HFFc6 (cell line): ENCODE measurements at regions not wholly inside any gene's neighbourhood (a gene's known extent, or its start where the extent isn't known, plus 50 kb on each side); places are given as distances from the start of the nearest gene placed in this dataset.
"Not testable (repeated sequence)": the region's sequence is repeated elsewhere in the genome, so short reads cannot be mapped to it uniquely, and the experiment has no call there.

ENCODE experiments used
- DNase-seq: peaks from one replicate; pipeline ENCODE4 v3.0.0-alpha.2; 2018
- H3K27ac Mint-ChIP-seq: 2 replicates; pipeline ENCODE4 v1.8.0; 2020; ENCODE audit warnings: mild to moderate bottlenecking, mixed read lengths
- H3K27me3 Mint-ChIP-seq: 2 replicates; pipeline ENCODE4 v1.8.0; 2021; ENCODE audit warnings: mild to moderate bottlenecking, moderate library complexity, mixed read lengths; ENCODE audit not compliant: insufficient read depth
- H3K36me3 Mint-ChIP-seq: 2 replicates; pipeline ENCODE4 v1.8.0; 2021; ENCODE audit warnings: low read depth, mixed read lengths
- H3K4me1 Mint-ChIP-seq: 2 replicates; pipeline ENCODE4 v1.8.0; 2020; ENCODE audit warnings: low read depth, mixed read lengths
- H3K4me3 Mint-ChIP-seq: 2 replicates; pipeline ENCODE4 v1.8.0; 2020; ENCODE audit warnings: mild to moderate bottlenecking, moderate library complexity, mixed read lengths
- H3K9me3 Mint-ChIP-seq: 2 replicates; pipeline ENCODE4 v1.8.0; 2020; ENCODE audit warnings: mild to moderate bottlenecking, mixed read lengths
- CTCF ChIP-seq: fragments of 200-600 bp; sonication (generic); IDR thresholded peaks from 2 replicates; pipeline ENCODE4 v1.5.0; 2021; ENCODE audit warnings: antibody characterized with exemption, mild to moderate bottlenecking

GRCh38 chr2:116153729-116154128 lies 1660.8 kb upstream of the DDX18 start:
- TF ChIP-seq CTCF = no peak
- no peak for DNase-seq
- peaks cover 55% of the 10 kb centered on the region for H3K9me3 Mint-ChIP-seq
- H3K4me1 Mint-ChIP-seq = no peaks in the 10 kb centered on the region
- no peak overlapping the region for H3K4me3 Mint-ChIP-seq
- no peak overlapping the region for H3K27ac Mint-ChIP-seq
- no peaks in the 10 kb centered on the region for H3K27me3 Mint-ChIP-seq
- H3K36me3 Mint-ChIP-seq = no peaks in the 10 kb centered on the region

- Mint-ChIP-seq H3K27ac (no peak overlapping the region), H3K27me3 (no peaks in the 10 kb centered on the region), H3K4me3 (no peak overlapping the region), H3K4me1 (no peaks in the 10 kb centered on the region), H3K36me3 (peaks cover 7% of the 10 kb centered on the region; the same call in 1 of the 2 replicates), H3K9me3 (peaks cover 63% of the 10 kb centered on the region)
- no peak for TF ChIP-seq CTCF
- no peak for DNase-seq
Measured at GRCh38 chr2:116160657-116161056, 1653.8 kb upstream of the DDX18 start.

- Mint-ChIP-seq H3K27me3 (no peaks in the 10 kb centered on the region), H3K9me3 (peaks cover 51% of the 10 kb centered on the region), H3K27ac (no peak overlapping the region), H3K4me1 (no peaks in the 10 kb centered on the region), H3K4me3 (no peak overlapping the region), H3K36me3 (peaks cover 7% of the 10 kb centered on the region; the same call in 1 of the 2 replicates)
- no peak for DNase-seq
- TF ChIP-seq CTCF = no peak
Measured at GRCh38 chr2:116162395-116162794, 1652.1 kb upstream of the DDX18 start.

GRCh38 chr2:116167107-116167506 lies 1647.4 kb upstream of the DDX18 start:
- no peak for DNase-seq
- Mint-ChIP-seq H3K27ac (no peak overlapping the region), H3K27me3 (no peaks in the 10 kb centered on the region), H3K9me3 (peaks cover 48% of the 10 kb centered on the region), H3K36me3 (peaks cover 4% of the 10 kb centered on the region; the same call in 1 of the 2 replicates), H3K4me1 (no peaks in the 10 kb centered on the region), H3K4me3 (no peak overlapping the region)
- TF ChIP-seq CTCF = no peak

GRCh38 chr2:116180072-116180471 lies 1634.4 kb upstream of the DDX18 start:
- H3K27ac Mint-ChIP-seq = no peak overlapping the region
- H3K4me1 Mint-ChIP-seq = no peaks in the 10 kb centered on the region
- no peak for DNase-seq
- H3K4me3 Mint-ChIP-seq = no peak overlapping the region
- no peaks in the 10 kb centered on the region; the same call in 1 of the 2 replicates for H3K27me3 Mint-ChIP-seq
- no peaks in the 10 kb centered on the region for H3K36me3 Mint-ChIP-seq
- no peak for TF ChIP-seq CTCF
- H3K9me3 Mint-ChIP-seq = peaks cover 41% of the 10 kb centered on the region

- not testable (repeated sequence) for H3K4me3 Mint-ChIP-seq, H3K4me1 Mint-ChIP-seq, H3K27me3 Mint-ChIP-seq, H3K36me3 Mint-ChIP-seq, H3K27ac Mint-ChIP-seq, DNase-seq
- peaks cover 67% of the 10 kb centered on the region for H3K9me3 Mint-ChIP-seq
Measured at GRCh38 chr2:116190684-116191083, 1623.8 kb upstream of the DDX18 start.
